Tibial nerve (tissue), 4 donors: ENCODE measurements at regions not wholly inside any gene's neighbourhood (a gene's known extent, or its start where the extent isn't known, plus 50 kb on each side); places are given as distances from the start of the nearest gene placed in this dataset.
A peak's percentile ranks its signal among the peaks of the same experiment; 100 is the strongest.

ENCODE experiments used
- DNase-seq, 2 donors: peaks; one replicate each; pipeline ENCODE4 v3.0.0-alpha.2; 2019; ENCODE audit warnings: low spot score in 2 of 2
- H3K27ac ChIP-seq, 4 donors: fragments of 200-600 bp; sonication (generic) in 3 of 4; one replicate each; pipeline ENCODE4 v1.5.1; 2017 to 2019; ENCODE audit warnings: mild to moderate bottlenecking in 1 of 4
- H3K27me3 ChIP-seq, 2 donors: fragments of 200-600 bp; sonication (generic) in 1 of 2; one replicate each; pipeline versions ENCODE4 v1.5.1 to v1.6.0; 2017 to 2019
- H3K36me3 ChIP-seq, 3 donors: fragments of 200-600 bp; sonication (generic); one replicate each; pipeline ENCODE4 v1.5.1; 2018 to 2019
- H3K4me1 ChIP-seq, 4 donors: fragments of 200-600 bp; sonication (generic) in 3 of 4; one replicate each; pipeline ENCODE4 v1.5.1; 2017 to 2019
- H3K4me3 ChIP-seq, 4 donors: fragments of 200-600 bp; sonication (generic) in 3 of 4; one replicate each; pipeline ENCODE4 v1.5.1; 2017 to 2019; ENCODE audit warnings: mild to moderate bottlenecking in 1 of 4, moderate library complexity in 1 of 4
- H3K9me3 ChIP-seq, 4 donors: fragments of 200-600 bp; sonication (generic) in 3 of 4; one replicate each; pipeline ENCODE4 v1.5.1; 2017 to 2019
- CTCF ChIP-seq, 5 experiments: fragments of 200-600 bp in 3 of 5; fragments of 450-650 bp in 2 of 5; sonication (generic) in 3 of 5; IDR thresholded peaks; one replicate each; pipeline ENCODE4 v1.5.1; 2016 to 2019; ENCODE audit warnings: antibody characterized with exemption in 5 of 5, mild to moderate bottlenecking in 3 of 5, moderate library complexity in 2 of 5
- EP300 ChIP-seq, 2 donors: sonication (generic); formaldehyde crosslinking; IDR thresholded peaks; one replicate each; pipeline ENCODE4 v1.6.1; 2017; ENCODE audit warnings: antibody characterized with exemption in 2 of 2, mild to moderate bottlenecking in 1 of 2
- POLR2A ChIP-seq, 2 donors: fragments of 450-650 bp; IDR thresholded peaks; one replicate each; pipeline ENCODE4 v1.6.1; 2017; ENCODE audit warnings: antibody characterized with exemption in 2 of 2, mild to moderate bottlenecking in 2 of 2, moderate library complexity in 2 of 2
- WGBS, 2 donors: methylation state at CpG; one replicate each; pipeline ENCODE4 v1.1.5; 2018; 5-methylcytosine and 5-hydroxymethylcytosine counted together

GRCh38 chr20:33908336-33908735 is 85.4 kb upstream of the RALY start:
- Histone ChIP-seq H3K27ac (no peak overlapping the region), H3K4me1 (peaks cover 0 to 40% (median 0%) of the 10 kb centered on the region in 4 donors), H3K9me3 (no peaks in the 10 kb centered on the region), H3K36me3 (no peaks in the 10 kb centered on the region), H3K4me3 (no peak overlapping the region), H3K27me3 (no peaks in the 10 kb centered on the region)
- TF ChIP-seq CTCF (IDR thresholded peaks at IDR 0.05) (no peak), EP300 (IDR thresholded peaks at IDR 0.05) (no peak), POLR2A (IDR thresholded peaks at IDR 0.05) (no peak)
- WGBS, 2 donors = 53 to 58% methylated on average over 6 of the region's 6 CpGs
- DNase-seq = no peak

DNA sequence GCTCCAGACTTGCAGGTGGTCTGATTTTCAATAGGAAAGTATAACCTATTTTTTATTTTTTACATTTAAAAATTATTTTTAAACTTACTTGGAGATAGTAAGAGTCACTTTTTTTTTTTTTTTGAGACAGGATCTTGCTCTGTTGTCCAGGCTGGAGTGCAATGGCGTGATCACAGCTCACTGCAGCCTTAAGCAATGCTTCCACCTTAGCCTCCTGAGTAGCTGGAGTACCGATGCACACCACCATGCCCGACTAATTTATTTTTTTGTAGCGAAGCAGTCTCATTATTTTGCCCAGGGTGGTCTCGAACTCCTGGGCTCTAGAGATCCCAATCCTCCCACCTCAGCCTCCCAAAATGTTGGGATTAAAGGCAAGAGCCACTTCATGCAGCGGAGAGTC is 84.8 kb upstream of the RALY start:
- H3K4me3 ChIP-seq = no peak overlapping the region
- TF ChIP-seq EP300 (IDR thresholded peaks at IDR 0.05) (no peak), POLR2A (IDR thresholded peaks at IDR 0.05) (no peak), CTCF (IDR thresholded peaks at IDR 0.05) (no peak)
- H3K27ac ChIP-seq = peak overlapping the region in 1 of 4 donors; percentile 36
- no peaks in the 10 kb centered on the region for H3K36me3 ChIP-seq
- peaks cover 0 to 40% (median 0%) of the 10 kb centered on the region in 4 donors for H3K4me1 ChIP-seq
- 97 to 98% methylated on average over 6 of the region's 6 CpGs for WGBS, 2 donors
- no peaks in the 10 kb centered on the region for H3K9me3 ChIP-seq
- H3K27me3 ChIP-seq = no peaks in the 10 kb centered on the region
- no peak for DNase-seq

DNA sequence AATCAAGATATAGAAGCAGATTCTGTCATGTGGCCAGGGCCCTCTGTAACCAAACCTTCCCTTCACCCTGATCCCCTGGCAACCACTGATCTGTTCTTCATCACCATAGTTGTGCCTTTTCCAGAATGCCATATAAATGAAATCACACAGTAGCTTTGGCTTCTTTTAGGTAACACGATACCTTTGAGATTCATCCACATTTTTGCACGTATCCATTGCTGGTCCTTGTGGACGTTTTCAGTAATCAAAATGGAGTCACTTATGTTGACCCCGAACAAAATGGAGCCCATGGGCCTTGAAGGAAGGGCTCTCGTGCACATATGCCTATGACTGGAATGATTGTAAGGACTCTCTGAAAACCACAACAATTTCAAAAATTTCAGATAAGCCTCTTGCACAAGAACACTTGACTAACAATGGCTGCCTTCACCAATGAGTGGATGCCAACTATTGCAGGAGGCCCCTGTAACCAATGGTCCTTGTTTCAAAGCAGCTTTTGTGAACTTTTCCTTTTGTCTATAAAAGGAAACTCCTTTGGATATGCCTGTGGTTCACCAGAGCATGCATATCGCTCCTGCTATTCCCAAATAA is 84.3 kb upstream of the RALY start:
- H3K9me3 ChIP-seq = no peaks in the 10 kb centered on the region
- DNase-seq = no peak
- no peaks in the 10 kb centered on the region for H3K36me3 ChIP-seq
- no peaks in the 10 kb centered on the region for H3K27me3 ChIP-seq
- peak overlapping the region in 2 of 4 donors; percentile 32 to 36 for H3K27ac ChIP-seq
- 26 to 27% methylated on average over 6 of the region's 6 CpGs for WGBS, 2 donors
- H3K4me3 ChIP-seq = no peak overlapping the region
- peaks cover 0 to 40% (median 0%) of the 10 kb centered on the region in 4 donors for H3K4me1 ChIP-seq
- TF ChIP-seq CTCF (IDR thresholded peaks at IDR 0.05) (no peak), EP300 (IDR thresholded peaks at IDR 0.05) (peak in 1 of 2 donors; percentile 18), POLR2A (IDR thresholded peaks at IDR 0.05) (no peak)

GRCh38 chr20:33910056-33910455 is 83.7 kb upstream of the RALY start:
- Histone ChIP-seq H3K4me3 (no peak overlapping the region), H3K9me3 (no peaks in the 10 kb centered on the region), H3K27ac (peak overlapping the region in 1 of 4 donors; percentile 32), H3K27me3 (no peaks in the 10 kb centered on the region), H3K4me1 (peaks cover 0 to 40% (median 0%) of the 10 kb centered on the region in 4 donors), H3K36me3 (no peaks in the 10 kb centered on the region)
- WGBS, 2 donors = 26 to 34% methylated on average over 2 of the region's 2 CpGs
- TF ChIP-seq EP300 (IDR thresholded peaks at IDR 0.05) (no peak), POLR2A (IDR thresholded peaks at IDR 0.05) (no peak), CTCF (IDR thresholded peaks at IDR 0.05) (no peak)
- no peak for DNase-seq

GRCh38 chr20:33910529-33911327 is 83.0 kb upstream of the RALY start:
- peak overlapping the region in 2 of 4 donors; percentile 17 to 37 for H3K27ac ChIP-seq
- peaks cover 0 to 40% (median 0%) of the 10 kb centered on the region in 4 donors for H3K4me1 ChIP-seq
- TF ChIP-seq CTCF (IDR thresholded peaks at IDR 0.05) = no peak
- no peak for TF ChIP-seq POLR2A (IDR thresholded peaks at IDR 0.05)
- TF ChIP-seq EP300 (IDR thresholded peaks at IDR 0.05) = no peak
- H3K27me3 ChIP-seq = no peaks in the 10 kb centered on the region
- WGBS, 2 donors = 76 to 81% methylated on average over 6 of the region's 6 CpGs
- no peaks in the 10 kb centered on the region for H3K9me3 ChIP-seq
- H3K4me3 ChIP-seq = no peak overlapping the region
- no peak for DNase-seq
- H3K36me3 ChIP-seq = no peaks in the 10 kb centered on the region
